HEK293T (cell line): ENCODE measurements at regions not wholly inside any gene's neighbourhood (a gene's known extent, or its start where the extent isn't known, plus 50 kb on each side); places are given as distances from the start of the nearest gene placed in this dataset.

Experiments used
- BHLHE40 ChIP-seq: fragments of 450-650 bp; IDR thresholded peaks from 2 replicates; pipeline ENCODE4 v1.6.1; 2016; ENCODE audit warnings: mild to moderate bottlenecking, moderate library complexity, borderline replicate concordance
- FOXA1 ChIP-seq: fragments of 450-650 bp; IDR thresholded peaks from 2 replicates; pipeline ENCODE4 v1.6.1; 2016; ENCODE audit warnings: mild to moderate bottlenecking
- FOXM1 ChIP-seq: fragments of 450-650 bp; IDR thresholded peaks from 2 replicates; pipeline ENCODE4 v1.6.1; 2017; ENCODE audit warnings: mild to moderate bottlenecking, borderline replicate concordance
- HDGF ChIP-seq: fragments of 450-650 bp; IDR thresholded peaks from 2 replicates; pipeline ENCODE4 v1.6.1; 2017; ENCODE audit warnings: antibody characterized with exemption, borderline replicate concordance
- L3MBTL2 ChIP-seq: fragments of 450-650 bp; conservative IDR thresholded peaks from 2 replicates; pipeline ENCODE4 v1.6.1; 2016; ENCODE audit warnings: mild to moderate bottlenecking
- LEF1 ChIP-seq: fragments of 450-650 bp; IDR thresholded peaks from 2 replicates; pipeline ENCODE4 v1.6.1; 2017; ENCODE audit warnings: mild to moderate bottlenecking, borderline replicate concordance
- NFRKB ChIP-seq: fragments of 450-650 bp; IDR thresholded peaks from 2 replicates; pipeline ENCODE4 v1.6.1; 2016; ENCODE audit warnings: mild to moderate bottlenecking, moderate library complexity
- SP1 ChIP-seq: fragments of 450-650 bp; IDR thresholded peaks from 2 replicates; pipeline ENCODE4 v1.6.1; 2017
- TARDBP ChIP-seq: fragments of 450-650 bp; IDR thresholded peaks from 2 replicates; pipeline ENCODE4 v1.6.1; 2016
- ZNF384 ChIP-seq: fragments of 450-650 bp; IDR thresholded peaks from 2 replicates; pipeline ENCODE4 v1.6.1; 2016
- TF ChIP-seq, protein P1 (sequence below): fragments of 450-650 bp; IDR thresholded peaks from 2 replicates; pipeline ENCODE4 v1.6.1; 2016

DNA sequence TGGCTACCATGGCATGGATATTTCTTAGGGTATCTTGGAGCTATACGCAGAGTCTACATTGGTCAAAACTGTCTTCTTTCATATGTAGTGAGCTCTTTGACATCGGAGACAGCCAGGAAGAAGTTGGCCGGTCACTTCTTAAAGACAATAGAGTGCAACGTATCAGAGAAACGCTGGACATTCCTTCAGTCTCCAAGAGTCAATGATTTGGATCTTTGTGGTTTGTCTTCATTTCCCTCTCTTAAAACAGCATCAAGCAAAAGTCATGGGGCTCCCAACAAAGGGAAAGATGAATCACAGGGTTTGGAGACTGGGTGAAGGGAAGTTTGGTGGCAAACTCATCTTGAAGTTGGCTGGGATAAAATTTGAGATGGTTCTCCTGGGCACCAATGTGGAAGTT is 320.1 kb downstream of the AGTPBP1 start:
- TF ChIP-seq SP1 = no peak
- no peak for TF ChIP-seq TARDBP
- TF ChIP-seq FOXA1 = no peak
- TF ChIP-seq L3MBTL2 = no peak
- TF ChIP-seq FOXM1 = no peak
- TF ChIP-seq, protein P1, sequence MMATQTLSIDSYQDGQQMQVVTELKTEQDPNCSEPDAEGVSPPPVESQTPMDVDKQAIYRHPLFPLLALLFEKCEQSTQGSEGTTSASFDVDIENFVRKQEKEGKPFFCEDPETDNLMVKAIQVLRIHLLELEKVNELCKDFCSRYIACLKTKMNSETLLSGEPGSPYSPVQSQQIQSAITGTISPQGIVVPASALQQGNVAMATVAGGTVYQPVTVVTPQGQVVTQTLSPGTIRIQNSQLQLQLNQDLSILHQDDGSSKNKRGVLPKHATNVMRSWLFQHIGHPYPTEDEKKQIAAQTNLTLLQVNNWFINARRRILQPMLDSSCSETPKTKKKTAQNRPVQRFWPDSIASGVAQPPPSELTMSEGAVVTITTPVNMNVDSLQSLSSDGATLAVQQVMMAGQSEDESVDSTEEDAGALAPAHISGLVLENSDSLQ = no peak
- no peak for TF ChIP-seq HDGF
- TF ChIP-seq BHLHE40 = no peak
- TF ChIP-seq ZNF384 = no peak
- TF ChIP-seq LEF1 = no peak
- no peak for TF ChIP-seq NFRKB
